ENCODE measurements at regions not wholly inside any gene's neighbourhood (a gene's known extent, or its start where the extent isn't known, plus 50 kb on each side); places are given as distances from the start of the nearest gene placed in this dataset.
"Not testable (repeated sequence)": the region's sequence is repeated elsewhere in the genome, so short reads cannot be mapped to it uniquely, and the experiment has no call there.

DNA sequence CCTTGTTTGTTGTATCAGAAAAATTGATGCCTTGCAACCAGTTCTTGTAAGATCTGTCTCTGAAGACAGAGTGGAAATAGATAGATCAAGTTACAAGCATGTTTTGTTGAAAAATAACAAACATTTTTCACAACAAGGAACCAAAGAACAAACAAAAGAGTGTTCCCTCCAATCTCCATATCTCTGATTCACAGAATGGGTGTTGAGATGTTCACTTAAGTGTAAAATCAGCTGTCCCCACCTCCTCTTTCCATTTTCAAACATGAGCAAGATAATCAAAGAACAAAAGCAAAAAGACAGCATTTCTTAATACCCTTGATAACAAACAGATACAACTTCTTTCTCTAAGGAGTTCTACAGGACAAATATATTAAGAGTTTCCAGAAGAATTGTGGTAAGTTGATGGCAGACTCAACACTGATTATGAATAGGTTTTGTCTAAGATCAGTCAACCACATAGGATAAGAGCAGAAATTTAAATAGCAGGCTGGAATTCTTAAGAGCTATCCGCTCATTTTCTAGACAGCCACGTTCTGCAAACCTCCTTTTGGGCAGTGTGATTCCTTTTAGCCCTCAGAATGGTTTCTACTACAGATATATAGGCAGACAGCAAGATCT, 970.9 kb upstream of the AUTS2 start:
- intact Hi-C loops (cut with micrococcal nuclease), result no loop called here
- H3K27me3 ChIP-seq (ENCODE audit: control insufficient read depth, insufficient read depth, low read length), result no peaks in the 10 kb centered on the region
- 73% methylated on average over 2 of the region's 2 CpGs for WGBS (ENCODE audit: insufficient coverage)
- no peak overlapping the region for H3K27ac Mint-ChIP-seq
- H3K9me3 ChIP-seq (ENCODE audit: control insufficient read depth, insufficient read depth, low read length), result peaks cover 2% of the 10 kb centered on the region
- H3K4me3 ChIP-seq (ENCODE audit: low read length), result no peak overlapping the region
- H3K4me3 Mint-ChIP-seq, result no peak overlapping the region
- H3K9me3 Mint-ChIP-seq, result peaks cover 13 to 15% of the 10 kb centered on the region in 2 donors
- no peaks in the 10 kb centered on the region for H3K4me1 Mint-ChIP-seq
- H3K36me3 Mint-ChIP-seq, result no peaks in the 10 kb centered on the region
- DNase-seq (no peak), ATAC-seq (no peak)
- TF ChIP-seq, protein P1, sequence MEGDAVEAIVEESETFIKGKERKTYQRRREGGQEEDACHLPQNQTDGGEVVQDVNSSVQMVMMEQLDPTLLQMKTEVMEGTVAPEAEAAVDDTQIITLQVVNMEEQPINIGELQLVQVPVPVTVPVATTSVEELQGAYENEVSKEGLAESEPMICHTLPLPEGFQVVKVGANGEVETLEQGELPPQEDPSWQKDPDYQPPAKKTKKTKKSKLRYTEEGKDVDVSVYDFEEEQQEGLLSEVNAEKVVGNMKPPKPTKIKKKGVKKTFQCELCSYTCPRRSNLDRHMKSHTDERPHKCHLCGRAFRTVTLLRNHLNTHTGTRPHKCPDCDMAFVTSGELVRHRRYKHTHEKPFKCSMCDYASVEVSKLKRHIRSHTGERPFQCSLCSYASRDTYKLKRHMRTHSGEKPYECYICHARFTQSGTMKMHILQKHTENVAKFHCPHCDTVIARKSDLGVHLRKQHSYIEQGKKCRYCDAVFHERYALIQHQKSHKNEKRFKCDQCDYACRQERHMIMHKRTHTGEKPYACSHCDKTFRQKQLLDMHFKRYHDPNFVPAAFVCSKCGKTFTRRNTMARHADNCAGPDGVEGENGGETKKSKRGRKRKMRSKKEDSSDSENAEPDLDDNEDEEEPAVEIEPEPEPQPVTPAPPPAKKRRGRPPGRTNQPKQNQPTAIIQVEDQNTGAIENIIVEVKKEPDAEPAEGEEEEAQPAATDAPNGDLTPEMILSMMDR (IDR thresholded peaks at IDR 0.05), result no peak
- H3K27ac ChIP-seq (ENCODE audit: low read length), result no peak overlapping the region
- no peaks in the 10 kb centered on the region for H3K4me1 ChIP-seq (ENCODE audit: control insufficient read depth, insufficient read depth, low read length)
- no peaks in the 10 kb centered on the region for H3K27me3 Mint-ChIP-seq (ENCODE audit: low read depth in 2 of 2)
- no peaks in the 10 kb centered on the region for H3K36me3 ChIP-seq (ENCODE audit: control insufficient read depth, insufficient read depth, low read length)

DNA sequence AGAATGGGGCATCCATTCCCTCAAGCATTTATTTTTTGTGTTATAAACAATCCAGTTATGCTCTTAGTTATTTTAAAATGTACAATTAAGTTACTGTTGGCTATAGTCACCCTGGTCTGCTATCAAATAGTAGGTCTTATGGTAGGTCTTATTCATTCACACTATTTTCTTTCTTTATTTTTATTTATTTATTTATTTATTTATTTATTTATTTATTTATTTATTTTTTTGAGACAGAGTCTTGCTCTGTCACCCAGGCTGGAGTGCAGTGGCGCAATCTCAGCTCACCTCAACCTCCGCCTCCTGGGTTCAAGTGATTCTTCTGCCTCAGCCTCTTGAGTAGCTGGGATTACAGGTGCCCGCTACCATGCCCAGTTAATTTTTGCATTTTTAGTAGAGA, 967.4 kb upstream of the AUTS2 start:
- WGBS (ENCODE audit: insufficient coverage), result 100% methylated on average over 2 of the region's 3 CpGs
- not testable (repeated sequence) for H3K36me3 Mint-ChIP-seq, ATAC-seq

DNA sequence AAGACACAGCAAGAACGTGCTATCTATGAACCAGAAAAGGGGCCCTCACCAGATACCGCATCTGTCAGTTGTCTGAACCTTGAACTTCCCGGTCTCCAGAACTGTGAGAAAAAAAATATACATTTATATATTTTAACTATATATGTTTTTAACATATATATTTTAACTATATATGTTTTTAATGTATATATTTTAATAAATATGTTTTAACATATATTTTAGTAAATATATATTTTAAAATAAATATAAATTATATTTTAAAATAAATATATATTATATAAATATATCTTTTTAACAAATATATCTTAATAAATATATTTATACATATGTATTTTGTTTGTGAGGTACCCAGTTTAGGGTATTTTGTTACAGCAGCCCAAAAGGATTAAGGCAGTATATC, 958.2 kb upstream of the AUTS2 start:
- H3K36me3 Mint-ChIP-seq, result peaks cover 5% of the 10 kb centered on the region
- WGBS (ENCODE audit: insufficient coverage), result no CpG with 5 or more reads among the region's 3 CpGs

More for the DNA sequence above, 967.4 kb upstream of the AUTS2 start:
- peaks cover 7 to 22% of the 10 kb centered on the region in 2 donors for H3K9me3 Mint-ChIP-seq
- intact Hi-C loops (cut with micrococcal nuclease); H3K4me1 ChIP-seq (ENCODE audit: control insufficient read depth, insufficient read depth, low read length); H3K9me3 ChIP-seq (ENCODE audit: control insufficient read depth, insufficient read depth, low read length); H3K36me3 ChIP-seq (ENCODE audit: control insufficient read depth, insufficient read depth, low read length); H3K27ac Mint-ChIP-seq; H3K27me3 ChIP-seq (ENCODE audit: control insufficient read depth, insufficient read depth, low read length); H3K4me1 Mint-ChIP-seq; H3K4me3 ChIP-seq (ENCODE audit: low read length); DNase-seq; H3K4me3 Mint-ChIP-seq; H3K27me3 Mint-ChIP-seq (ENCODE audit: low read depth in 2 of 2); H3K27ac ChIP-seq (ENCODE audit: low read length): not testable (repeated sequence)

DNA sequence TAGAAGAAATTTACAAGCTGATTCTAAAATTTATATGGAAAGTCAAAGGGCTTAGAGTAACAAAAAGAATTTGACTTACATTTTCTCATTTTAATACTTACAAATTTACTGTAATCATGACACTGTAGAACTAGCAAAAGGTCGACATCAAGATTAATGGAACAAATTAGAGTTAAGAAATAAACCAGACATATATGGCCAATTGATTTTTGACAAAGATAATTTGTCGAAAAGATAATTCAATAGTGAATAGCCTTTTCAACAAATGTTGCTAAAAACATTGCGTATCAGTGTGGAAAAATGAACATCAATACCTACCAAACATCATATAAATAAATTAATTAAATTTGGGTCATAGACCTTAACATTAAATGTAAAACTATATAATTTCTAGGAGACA, 955.5 kb upstream of the AUTS2 start:
- no peaks in the 10 kb centered on the region for H3K4me1 ChIP-seq (ENCODE audit: control insufficient read depth, insufficient read depth, low read length)
- Mint-ChIP-seq H3K27ac (no peak overlapping the region), H3K27me3 (ENCODE audit: low read depth in 2 of 2) (no peaks in the 10 kb centered on the region), H3K9me3 (peaks cover 5 to 11% of the 10 kb centered on the region in 2 donors), H3K4me1 (no peaks in the 10 kb centered on the region), H3K36me3 (peaks cover 5% of the 10 kb centered on the region), H3K4me3 (no peak overlapping the region)
- ATAC-seq (no peak), DNase-seq (no peak)
- intact Hi-C loops (cut with micrococcal nuclease), result no loop called here
- H3K27ac ChIP-seq (ENCODE audit: low read length), result no peak overlapping the region
- H3K9me3 ChIP-seq (ENCODE audit: control insufficient read depth, insufficient read depth, low read length), result peaks cover 2% of the 10 kb centered on the region
- TF ChIP-seq, protein P1 (IDR thresholded peaks at IDR 0.05), result no peak
- WGBS (ENCODE audit: insufficient coverage), result 100% methylated on average over 1 of the region's 3 CpGs
- H3K4me3 ChIP-seq (ENCODE audit: low read length), result no peak overlapping the region
- no peaks in the 10 kb centered on the region for H3K36me3 ChIP-seq (ENCODE audit: control insufficient read depth, insufficient read depth, low read length)
- no peaks in the 10 kb centered on the region for H3K27me3 ChIP-seq (ENCODE audit: control insufficient read depth, insufficient read depth, low read length)

More for the DNA sequence above, 958.2 kb upstream of the AUTS2 start:
- Mint-ChIP-seq H3K27ac (no peak overlapping the region), H3K27me3 (ENCODE audit: low read depth in 2 of 2) (no peaks in the 10 kb centered on the region), H3K4me1 (no peaks in the 10 kb centered on the region), H3K4me3 (no peak overlapping the region), H3K9me3 (peaks cover 7 to 12% of the 10 kb centered on the region in 2 donors)
- Histone ChIP-seq H3K4me1 (ENCODE audit: control insufficient read depth, insufficient read depth, low read length) (no peaks in the 10 kb centered on the region), H3K27me3 (ENCODE audit: control insufficient read depth, insufficient read depth, low read length) (no peaks in the 10 kb centered on the region), H3K27ac (ENCODE audit: low read length) (no peak overlapping the region), H3K36me3 (ENCODE audit: control insufficient read depth, insufficient read depth, low read length) (no peaks in the 10 kb centered on the region), H3K4me3 (ENCODE audit: low read length) (no peak overlapping the region), H3K9me3 (ENCODE audit: control insufficient read depth, insufficient read depth, low read length) (peaks cover 8% of the 10 kb centered on the region)
- ATAC-seq (no peak), DNase-seq (no peak)
- TF ChIP-seq, protein P1 (IDR thresholded peaks at IDR 0.05), result no peak
- intact Hi-C loops (cut with micrococcal nuclease), result no loop called here

Data from natural killer cell (primary cell).